SKM-1 treated with dmso at 0.1 percent for 144 hours (cell line): ENCODE measurements at regions not wholly inside any gene's neighbourhood (a gene's known extent, or its start where the extent isn't known, plus 50 kb on each side); places are given as distances from the start of the nearest gene placed in this dataset.
"Not testable (repeated sequence)": the region's sequence is repeated elsewhere in the genome, so short reads cannot be mapped to it uniquely, and the experiment has no call there.

Source experiments
- DNase-seq: peaks from one replicate; lab custom pipeline; 2025; ENCODE audit not compliant: unreplicated experiment; lab: John Stamatoyannopoulos, UW

DNA sequence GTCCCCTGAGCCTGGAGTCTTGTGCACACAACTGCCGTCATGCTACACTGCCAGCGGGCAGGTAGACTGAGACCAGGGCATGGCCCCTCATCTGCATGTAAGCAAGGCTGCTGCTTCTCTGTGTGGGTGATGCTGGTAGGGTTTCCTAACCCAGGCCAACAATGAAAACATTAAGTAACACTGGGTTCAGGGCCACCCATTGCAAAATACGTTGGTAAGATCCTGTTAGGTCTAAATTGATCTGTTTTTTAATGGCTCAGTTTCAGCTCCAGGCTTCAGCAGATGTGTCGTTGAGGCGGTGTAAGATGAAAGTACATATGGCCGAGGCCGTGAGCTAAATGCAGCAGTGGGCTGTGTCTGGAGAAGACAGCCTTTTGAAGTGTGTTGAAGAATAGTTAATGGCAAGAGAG, 383.4 kb downstream of the IRS2 start:
- DNase-seq, result peak; percentile 86

DNA sequence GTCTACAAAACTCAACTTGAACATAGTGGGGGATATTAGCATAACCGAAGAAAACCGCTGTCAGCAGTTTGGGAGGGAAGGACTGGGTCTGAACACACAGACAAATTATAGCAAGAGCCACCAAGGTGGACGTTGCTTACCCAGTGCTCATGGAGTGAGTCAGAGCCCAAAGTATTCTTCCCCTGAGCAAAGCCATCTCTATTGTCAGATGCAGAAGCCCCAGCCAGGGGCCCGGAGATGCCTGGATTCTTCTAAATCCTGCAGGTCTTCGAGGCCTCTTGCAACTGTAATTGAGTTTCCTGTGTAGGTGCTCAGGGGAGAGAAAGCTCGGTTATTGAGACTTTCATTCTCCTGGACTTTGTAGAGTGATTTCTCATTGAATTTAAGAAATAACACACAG, 384.5 kb downstream of the IRS2 start:
- no peak for DNase-seq

DNA sequence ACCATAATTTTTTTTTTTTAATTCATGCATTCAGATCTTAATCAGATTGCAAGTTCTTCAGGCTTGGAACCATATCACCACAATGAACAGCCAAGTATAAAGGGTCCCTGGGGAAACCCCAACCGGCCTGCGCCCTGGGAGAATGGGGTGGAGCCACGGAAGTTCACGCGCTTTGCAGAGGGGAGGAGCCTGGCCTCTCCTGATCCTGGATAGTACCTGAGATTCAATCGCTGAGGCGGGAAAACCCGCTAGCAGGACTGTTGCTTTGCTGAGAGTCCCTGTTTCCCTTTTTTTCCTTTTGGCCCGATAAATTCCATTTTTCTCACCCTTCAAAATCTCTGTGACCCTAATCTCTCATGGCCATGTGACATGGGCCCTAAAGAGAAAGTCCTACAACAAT, 385.1 kb downstream of the IRS2 start:
- DNase-seq, result no peak

DNA sequence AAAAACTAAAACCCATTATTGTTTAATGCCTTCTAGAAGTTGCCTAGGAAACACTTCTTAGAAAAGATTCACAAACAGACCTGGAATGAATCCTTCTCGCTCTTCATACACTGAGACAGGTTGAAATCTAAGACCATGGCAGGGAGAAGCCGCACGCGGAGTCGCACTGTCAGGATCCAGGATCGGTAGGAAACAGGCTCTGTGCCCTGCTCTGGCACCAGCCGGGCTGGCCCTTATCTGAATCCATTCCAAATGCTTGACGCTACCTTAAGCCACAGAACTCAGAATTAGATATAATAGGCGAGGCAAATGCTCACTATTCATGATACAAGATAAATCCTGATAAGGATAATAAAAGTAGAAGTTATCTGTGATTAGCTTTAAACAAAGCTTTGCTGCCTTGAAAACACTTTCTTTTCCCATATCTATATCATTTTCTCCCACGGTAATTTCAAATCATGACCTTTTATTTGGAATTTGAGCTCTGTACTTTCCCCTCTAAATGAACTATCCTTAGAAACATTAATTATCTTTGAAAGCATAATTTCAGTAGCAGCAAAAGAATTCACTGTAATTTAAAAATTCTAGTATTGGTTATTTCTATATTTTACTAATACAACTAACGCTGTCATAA, 385.6 kb downstream of the IRS2 start:
- no peak for DNase-seq

DNA sequence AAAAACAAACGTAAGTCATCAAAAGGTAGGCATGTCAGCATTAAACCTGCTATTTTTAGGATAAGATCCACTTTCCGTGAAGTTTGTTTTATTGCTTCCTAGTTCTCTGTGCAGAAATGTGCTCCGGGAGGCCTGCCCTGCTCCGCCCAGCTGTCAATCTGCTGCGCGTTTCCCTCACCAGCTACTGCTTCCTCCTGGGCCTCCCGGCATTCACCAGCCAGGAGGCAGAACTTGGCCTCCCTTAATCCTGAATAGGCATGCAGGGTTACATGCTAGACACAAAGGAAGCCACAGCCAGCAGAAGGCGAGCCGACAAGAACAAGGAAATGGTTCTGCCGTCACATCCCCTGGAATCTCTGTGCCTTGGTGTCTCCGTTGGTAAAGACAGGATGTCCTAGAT, 386.2 kb downstream of the IRS2 start:
- DNase-seq, result no peak

DNA sequence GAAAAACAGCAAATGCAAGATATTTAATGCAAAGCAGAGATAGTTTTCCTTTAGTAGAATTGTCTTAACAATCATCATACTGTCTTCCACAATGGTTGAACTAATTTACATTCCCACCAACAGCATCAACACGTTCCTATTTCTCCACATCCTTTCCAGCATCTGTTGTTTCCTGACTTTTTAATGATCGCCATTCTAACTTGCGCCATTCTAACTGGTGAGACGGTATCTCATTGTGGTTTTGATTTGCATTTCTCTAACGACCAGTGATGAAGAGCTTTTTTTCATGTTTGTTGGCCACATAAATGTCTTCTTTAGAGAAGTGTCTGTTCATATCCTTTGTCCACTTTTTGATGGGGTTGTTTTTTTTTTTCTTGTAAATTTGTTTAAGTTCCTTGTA, 388.3 kb downstream of the IRS2 start:
- not testable (repeated sequence) for DNase-seq

DNA sequence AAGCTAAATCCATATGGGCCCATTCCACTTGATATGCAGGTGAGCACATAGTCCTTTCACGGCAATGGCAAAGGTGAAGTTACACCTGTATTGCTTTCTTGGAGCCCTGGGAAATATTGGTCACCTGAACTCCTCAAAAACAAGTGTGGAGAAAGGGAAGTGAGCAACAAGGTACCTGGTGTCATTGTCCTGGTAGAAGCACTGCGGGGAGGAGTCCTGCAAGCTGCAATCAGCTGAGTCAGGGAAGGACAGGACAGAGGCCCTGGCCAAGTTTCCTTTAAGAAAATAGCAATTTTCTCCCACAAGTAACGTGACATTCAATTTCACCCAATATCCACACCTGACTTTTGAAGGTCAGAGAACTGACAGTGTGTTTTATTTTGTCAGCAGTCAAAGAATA, 389.1 kb downstream of the IRS2 start:
- DNase-seq, result no peak

DNA sequence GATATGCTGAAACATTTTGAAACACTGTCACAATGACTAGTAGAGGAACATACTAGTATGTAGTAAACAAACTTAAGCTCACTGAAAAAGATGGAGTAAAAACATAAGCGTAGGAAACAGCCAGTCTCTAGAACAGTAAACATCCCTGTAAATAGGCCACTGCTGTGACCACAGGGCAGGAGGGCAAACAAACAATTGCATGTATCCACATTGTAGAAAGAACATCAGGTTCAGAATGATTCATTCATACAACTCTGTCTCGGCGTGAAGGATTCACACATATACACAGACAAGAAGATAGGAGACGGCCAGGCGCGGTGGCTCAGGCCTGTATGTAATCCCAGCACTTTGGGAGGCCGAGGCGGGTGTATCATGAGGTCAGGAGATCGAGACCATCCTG, 390.1 kb downstream of the IRS2 start:
- DNase-seq, result no peak

DNA sequence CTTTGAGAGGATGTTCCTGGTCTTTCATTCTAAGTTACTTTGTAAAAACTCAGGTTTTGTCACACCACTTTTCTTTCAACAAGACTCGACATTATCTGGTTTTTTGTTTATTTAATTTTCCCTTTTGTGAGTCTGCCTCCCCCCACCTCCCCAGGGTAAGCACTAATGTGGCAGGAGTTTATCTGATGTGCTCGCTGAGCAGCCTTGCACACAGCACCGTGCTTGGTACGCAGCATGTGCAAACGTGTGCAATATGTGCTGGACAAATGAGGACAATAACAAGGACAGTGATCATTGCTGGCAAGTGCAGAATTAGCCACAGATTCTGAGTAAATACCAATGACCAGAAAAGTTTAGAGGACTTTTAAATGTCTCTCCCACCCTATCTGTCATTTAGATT, 391.4 kb downstream of the IRS2 start:
- DNase-seq, result no peak

DNA sequence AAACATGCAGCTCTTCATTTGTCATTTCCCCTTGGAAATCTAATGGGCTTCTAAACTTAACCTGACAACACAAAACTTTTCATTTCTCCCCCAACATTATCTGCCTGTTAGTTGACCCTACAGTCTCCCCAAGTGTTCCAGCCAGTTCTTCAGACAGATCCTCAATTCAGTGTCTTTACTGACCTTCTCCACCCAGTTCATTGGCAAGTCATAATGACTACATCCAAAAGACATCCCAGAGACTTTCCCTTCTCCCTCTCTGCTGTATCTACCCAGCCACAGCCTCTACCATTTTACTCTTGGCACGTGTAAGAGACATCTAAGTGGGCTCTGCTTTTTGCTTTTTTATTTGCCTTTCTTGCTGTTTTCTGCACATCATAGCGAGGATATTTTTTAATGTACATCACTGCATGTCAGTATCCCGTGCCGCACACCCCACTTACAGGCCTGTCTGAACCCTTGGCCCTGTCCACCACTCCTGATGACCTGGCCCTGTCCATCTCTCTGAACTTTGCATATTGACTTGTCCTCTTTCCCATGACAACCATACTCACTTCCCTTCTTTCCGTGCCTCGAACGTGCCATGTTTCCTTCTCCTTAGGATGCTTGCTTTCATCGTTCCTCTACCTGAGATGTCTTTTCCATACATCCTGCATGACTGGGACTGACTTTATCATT, 391.9 kb downstream of the IRS2 start:
- no peak for DNase-seq

DNA sequence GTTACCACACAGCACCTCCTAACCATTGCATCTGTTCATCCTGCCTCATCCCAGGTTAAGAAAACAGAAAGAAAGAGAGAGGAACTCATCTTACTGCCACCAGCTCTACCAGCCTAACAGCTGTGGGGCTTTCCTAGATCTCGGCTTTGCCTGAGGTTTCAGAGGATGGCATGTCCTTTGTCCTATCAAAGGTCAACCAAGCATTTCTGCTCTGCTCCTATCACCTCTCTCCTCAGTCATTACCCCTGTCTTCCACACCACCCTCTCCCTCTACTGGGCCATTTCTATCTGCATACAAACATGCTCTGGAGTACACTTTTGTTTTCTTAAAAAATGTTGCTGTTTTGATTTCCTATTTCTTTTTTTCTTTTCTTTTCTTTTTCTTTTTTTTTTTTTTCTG, 393.3 kb downstream of the IRS2 start:
- no peak for DNase-seq

DNA sequence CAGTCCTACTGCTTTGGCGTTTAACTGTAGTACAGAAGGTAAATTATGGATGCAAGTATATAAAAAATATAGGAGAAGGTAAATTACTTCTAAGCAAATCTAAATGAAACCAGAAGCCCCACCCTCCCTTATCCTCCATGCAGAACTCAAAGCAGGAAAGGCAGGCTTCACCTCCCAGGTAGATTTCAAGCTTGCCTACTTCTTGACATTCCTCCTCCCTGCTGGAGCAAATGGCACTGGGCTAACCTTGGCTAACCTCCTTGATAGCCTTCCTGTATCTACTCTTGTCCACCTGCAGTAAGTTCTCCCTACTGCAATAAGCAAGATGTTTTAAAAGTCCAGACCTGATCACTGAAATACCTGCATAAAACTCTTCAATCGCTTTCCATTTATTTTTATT, 396.0 kb downstream of the IRS2 start:
- no peak for DNase-seq

DNA sequence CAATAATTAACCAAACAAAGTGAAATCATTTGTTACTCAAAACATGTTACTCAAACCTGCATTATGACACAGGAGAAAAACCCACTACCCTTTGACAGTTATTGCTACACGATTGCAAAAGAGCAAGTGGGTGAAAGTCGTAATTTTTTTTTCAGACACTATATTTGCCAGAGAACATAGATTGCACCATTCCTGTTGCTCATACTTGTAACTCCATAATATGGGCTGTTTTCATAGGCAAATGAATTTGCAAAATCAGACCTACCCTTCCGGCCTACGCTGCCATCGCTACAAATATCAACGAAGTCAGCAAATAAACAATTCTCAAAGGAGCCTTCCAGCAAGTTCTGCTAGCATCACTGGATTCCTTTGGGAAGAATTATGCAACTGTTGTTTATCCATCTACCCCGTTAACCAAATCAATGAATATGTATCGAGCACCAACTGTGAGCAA, 396.5 kb downstream of the IRS2 start:
- peak; percentile 94 for DNase-seq

DNA sequence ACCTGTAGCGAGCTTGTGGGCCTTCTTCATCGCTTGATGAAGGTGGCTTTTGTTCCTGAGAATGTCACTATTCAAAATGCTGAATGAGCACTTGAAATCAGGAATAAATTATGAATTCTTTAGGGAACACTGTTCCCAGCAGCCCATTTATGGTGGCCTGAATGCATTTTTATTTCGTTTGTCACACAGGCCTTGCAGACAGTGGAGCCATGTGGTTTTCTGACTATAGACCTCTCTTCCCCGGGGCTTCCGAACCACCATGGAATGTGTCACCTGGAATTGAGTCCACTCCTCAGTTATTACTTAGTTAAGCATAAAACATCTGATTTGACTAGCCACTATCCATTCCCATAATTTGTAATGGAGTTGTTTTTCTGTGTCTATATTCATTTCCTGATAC, 396.9 kb downstream of the IRS2 start:
- DNase-seq, result no peak

DNA sequence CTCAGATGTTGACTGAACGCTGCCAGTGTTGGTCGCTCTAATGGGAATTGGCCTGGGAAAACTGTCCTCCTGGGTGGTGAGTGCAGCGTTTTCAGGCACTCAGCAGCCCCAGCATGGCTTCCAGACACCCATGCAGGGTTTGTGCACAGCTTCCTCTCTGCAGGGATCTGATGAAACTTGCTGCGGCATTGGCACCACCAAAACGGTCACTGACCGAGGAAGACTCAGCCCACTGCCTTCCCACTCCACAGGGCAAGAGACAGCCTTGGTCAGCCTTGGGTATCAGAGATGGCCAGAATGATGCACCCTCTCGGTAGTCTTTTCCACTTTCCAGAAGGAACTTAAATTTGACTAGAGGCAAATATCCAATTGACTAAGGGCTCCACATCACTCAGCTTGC, 398.9 kb downstream of the IRS2 start:
- DNase-seq, result peak; percentile 61

DNA sequence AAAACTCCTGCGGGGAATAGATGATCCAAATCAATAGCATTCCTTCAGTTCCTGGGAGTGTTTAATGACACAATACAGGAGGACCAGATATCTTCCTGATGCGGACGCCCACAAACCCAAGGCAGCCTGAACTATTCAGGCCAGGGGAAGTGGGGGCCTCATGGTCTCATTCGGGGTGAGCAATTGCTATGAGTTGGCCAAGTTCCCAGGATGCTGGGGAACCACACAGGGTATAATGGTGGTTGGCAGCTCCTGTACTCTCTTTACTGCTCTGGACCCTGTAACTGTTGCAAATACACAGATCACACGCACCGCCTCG, 401.2 kb downstream of the IRS2 start:
- DNase-seq, result peak; percentile 15

DNA sequence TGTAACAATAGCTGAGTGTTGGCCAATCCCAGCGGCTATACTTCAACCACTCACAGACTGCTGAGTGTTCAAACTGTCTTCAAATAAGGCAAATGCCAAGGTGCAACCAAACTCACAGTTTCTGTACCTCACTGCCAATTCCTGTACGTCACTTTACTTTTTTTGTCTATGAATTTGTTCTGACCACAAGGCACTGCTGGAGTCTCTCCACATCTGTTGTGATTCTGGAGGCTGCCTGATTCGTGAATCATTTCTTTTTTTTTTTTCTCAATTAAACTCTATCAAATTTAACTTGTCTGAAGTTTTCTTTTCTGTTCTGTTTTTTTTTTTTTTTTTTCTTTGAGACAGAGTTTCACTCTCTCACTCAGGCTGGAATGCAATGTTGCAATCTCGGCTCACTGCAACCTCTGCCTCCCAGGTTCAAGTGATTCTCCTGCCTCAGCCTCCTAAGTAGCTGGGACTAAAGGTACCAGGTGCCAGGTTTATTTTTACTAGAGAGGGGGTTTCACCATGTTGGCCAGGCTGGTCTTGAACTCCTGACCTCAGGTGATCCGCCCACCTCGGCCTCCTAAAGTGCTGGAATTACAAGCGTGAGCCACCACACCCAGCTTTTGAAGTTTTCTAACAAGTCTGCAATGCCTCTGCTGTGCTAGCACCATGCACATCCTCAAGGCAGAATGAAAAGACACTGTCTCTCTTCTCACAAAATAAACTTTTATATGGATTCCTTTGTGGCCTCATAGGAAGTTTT, 401.7 kb downstream of the IRS2 start:
- no peak for DNase-seq

DNA sequence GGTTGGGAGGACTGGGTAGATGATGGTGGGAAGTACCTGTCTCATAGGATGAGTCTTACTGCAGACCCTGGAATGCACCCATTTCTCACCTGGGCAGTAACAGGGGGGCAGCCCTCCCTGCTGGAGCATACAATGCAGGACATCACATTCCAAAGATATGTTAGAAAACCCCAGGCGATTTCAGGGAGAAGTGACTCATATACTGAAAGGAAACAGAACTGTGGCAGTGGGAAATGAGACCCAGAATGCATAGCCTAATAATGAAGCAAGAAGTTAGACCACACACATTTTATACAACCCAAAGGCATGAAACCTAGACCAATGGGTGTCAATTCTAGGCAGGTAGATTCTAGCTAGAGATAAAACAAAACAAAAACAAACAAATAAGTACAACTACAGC, 402.7 kb downstream of the IRS2 start:
- no peak for DNase-seq

DNA sequence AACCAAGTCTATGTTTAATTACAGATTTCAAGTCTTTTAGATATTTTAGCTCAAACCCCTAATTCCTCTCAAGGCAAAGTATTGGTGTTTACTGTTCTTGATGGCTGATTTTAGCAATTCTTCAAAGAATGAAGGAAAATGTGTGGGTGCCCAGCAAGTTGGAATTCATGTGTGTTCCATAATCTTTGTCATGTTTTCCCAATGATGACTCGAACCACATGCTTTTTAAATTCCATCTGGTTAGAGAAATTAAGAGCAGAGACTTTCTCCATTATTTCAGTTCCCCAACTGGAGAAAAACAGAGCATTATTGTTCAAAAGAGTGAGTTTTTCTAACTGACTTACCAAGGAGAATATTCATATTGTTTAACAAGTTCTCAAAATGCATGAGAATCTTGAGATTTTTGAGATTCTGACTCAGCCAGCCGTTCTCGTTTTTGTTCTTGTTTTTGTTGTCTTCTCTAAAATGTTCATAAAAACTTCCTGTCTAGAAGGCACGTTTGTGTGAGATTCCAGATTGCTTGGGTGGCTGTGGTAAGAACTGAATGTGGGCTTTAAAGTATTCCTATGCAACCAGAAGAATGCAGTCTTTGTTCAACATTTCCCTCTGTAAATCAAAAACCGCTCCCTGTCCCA, 404.7 kb downstream of the IRS2 start:
- DNase-seq, result no peak

DNA sequence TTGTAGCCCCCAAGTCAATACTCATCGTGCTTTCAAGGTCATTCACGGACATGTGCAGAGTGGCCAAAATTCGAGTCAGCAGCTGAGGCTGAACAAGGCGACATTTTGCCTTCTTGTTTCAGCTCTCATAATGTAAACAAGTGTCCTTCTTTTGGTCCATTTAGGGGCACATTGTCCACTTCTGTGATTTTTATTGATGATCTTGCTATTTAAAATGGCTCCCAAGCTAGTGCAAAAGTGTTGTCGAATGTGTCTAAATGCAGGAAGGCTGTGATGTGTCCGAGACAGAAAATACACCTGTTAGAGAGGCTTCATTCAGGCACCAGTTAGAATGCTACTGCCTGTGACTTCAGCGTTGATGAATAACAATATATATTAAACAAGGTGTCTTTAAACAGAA, 405.9 kb downstream of the IRS2 start:
- no peak for DNase-seq

DNA sequence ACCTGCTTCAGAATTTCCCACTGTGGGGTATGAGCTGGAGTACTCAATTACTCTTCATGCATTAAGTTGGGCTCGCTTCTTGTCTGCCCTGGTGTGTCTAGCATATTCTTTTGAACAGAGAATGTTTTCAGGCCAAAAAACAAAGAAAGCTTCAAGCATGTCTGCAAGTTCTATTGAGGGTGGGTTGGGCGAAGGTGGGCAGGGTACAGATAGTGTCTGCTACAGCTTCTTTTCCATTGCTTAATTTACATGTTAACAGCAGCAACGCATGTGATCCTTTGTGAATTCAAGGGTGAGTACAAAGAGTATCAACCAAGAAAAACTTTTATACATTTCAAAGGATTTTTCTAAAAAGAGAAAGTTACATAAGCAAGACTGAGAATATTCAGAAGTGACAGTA, 406.5 kb downstream of the IRS2 start:
- no peak for DNase-seq

DNA sequence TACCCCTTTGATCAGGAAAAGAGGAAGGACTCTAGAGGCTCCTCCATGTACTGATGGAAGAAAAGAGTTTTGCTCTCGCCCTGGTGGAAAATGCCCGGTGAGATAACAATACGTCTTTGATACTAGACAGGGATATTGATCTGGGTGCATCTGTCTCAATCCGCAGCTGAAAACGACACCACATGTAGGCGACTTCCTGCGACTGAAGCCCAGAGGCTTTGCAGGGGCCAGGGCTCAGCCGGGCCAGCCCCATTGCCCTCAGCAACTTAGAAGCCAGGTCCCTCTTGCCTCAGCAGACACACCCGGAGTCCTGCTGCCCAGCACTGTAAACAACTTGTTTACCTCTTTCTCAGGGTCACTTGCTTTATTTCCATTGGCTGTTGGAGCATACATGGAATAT, 409.4 kb downstream of the IRS2 start:
- DNase-seq, result no peak
